ENCODE measurements at regions not wholly inside any gene's neighbourhood (a gene's known extent, or its start where the extent isn't known, plus 50 kb on each side); places are given as distances from the start of the nearest gene placed in this dataset.
"Not testable (repeated sequence)": the region's sequence is repeated elsewhere in the genome, so short reads cannot be mapped to it uniquely, and the experiment has no call there.

DNA sequence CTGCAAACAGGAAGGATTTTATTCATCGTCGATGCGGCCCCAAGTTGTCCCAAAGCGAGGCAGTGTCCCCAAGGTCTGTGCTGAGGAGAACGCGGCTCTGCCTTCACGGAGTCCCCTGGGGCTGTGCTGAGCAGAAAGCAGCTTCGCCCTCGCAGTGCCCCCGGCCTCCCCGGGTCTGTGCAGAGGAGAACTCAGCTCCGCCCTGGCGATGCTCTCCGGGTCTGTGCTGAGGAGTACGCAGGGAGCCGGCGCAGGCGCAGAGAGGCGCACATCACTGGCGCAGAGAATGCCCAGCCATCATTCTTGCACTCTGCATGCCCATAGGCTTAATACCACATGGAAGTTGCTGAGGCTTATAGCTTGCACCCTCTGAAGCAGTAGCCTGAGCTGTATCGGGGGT, 285.7 kb downstream of the CCDC74A start:
- TF ChIP-seq, protein P1, sequence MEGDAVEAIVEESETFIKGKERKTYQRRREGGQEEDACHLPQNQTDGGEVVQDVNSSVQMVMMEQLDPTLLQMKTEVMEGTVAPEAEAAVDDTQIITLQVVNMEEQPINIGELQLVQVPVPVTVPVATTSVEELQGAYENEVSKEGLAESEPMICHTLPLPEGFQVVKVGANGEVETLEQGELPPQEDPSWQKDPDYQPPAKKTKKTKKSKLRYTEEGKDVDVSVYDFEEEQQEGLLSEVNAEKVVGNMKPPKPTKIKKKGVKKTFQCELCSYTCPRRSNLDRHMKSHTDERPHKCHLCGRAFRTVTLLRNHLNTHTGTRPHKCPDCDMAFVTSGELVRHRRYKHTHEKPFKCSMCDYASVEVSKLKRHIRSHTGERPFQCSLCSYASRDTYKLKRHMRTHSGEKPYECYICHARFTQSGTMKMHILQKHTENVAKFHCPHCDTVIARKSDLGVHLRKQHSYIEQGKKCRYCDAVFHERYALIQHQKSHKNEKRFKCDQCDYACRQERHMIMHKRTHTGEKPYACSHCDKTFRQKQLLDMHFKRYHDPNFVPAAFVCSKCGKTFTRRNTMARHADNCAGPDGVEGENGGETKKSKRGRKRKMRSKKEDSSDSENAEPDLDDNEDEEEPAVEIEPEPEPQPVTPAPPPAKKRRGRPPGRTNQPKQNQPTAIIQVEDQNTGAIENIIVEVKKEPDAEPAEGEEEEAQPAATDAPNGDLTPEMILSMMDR (IDR thresholded peaks at IDR 0.05; ENCODE audit: extremely low read depth in 1 of 2, insufficient read depth in 1 of 2, low read depth in 1 of 2, low read length in 2 of 2), result not testable (repeated sequence)
- TF ChIP-seq POLR2A (IDR thresholded peaks at IDR 0.05; ENCODE audit: low read depth, low read length); EZH2 (IDR thresholded peaks at IDR 0.05; ENCODE audit: borderline replicate concordance, low read depth, low read length, severe bottlenecking); GATA2 (IDR thresholded peaks at IDR 0.05; ENCODE audit: insufficient read depth, insufficient read length, low read depth, low read length); MYC (IDR thresholded peaks at IDR 0.05; ENCODE audit: low read depth, low read length); FOS (IDR thresholded peaks at IDR 0.05; ENCODE audit: borderline replicate concordance, insufficient read depth, low read length); POLR2AphosphoS5 (IDR thresholded peaks at IDR 0.05; ENCODE audit: insufficient read depth, low read depth, low read length); JUN (IDR thresholded peaks at IDR 0.05; ENCODE audit: borderline replicate concordance, insufficient read depth, insufficient read length, low read depth): not testable (repeated sequence)
- TF ChIP-seq, protein P2, sequence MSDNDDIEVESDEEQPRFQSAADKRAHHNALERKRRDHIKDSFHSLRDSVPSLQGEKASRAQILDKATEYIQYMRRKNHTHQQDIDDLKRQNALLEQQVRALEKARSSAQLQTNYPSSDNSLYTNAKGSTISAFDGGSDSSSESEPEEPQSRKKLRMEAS (IDR thresholded peaks at IDR 0.05; ENCODE audit: insufficient read depth, insufficient read length), result not testable (repeated sequence)
